Endothelial cell (in vitro differentiated cells): ENCODE measurements at regions not wholly inside any gene's neighbourhood (a gene's known extent, or its start where the extent isn't known, plus 50 kb on each side); places are given as distances from the start of the nearest gene placed in this dataset.

Experiments used
- DNase-seq: peaks from one replicate; pipeline ENCODE4 v3.0.0; 2021; ENCODE audit warnings: low spot score
- H3K27ac Mint-ChIP-seq: one replicate; pipeline ENCODE4 v1.8.0; 2021; ENCODE audit warnings: mixed read lengths, inconsistent platforms; ENCODE audit not compliant: unreplicated experiment
- H3K27me3 Mint-ChIP-seq: one replicate; pipeline ENCODE4 v1.8.0; 2021; ENCODE audit warnings: mild to moderate bottlenecking, moderate library complexity, mixed read lengths, inconsistent platforms; ENCODE audit not compliant: unreplicated experiment
- H3K36me3 Mint-ChIP-seq: one replicate; pipeline ENCODE4 v1.8.0; 2021; ENCODE audit warnings: mild to moderate bottlenecking, low read depth, mixed read lengths, inconsistent platforms; ENCODE audit not compliant: unreplicated experiment
- H3K4me1 Mint-ChIP-seq: one replicate; pipeline ENCODE4 v1.8.0; 2021; ENCODE audit warnings: mild to moderate bottlenecking, mixed read lengths, inconsistent platforms; ENCODE audit not compliant: unreplicated experiment
- H3K4me3 Mint-ChIP-seq: one replicate; pipeline ENCODE4 v1.8.0; 2021; ENCODE audit warnings: mild to moderate bottlenecking, mixed read lengths, inconsistent platforms; ENCODE audit not compliant: unreplicated experiment
- H3K9me3 Mint-ChIP-seq: one replicate; pipeline ENCODE4 v1.8.0; 2021; ENCODE audit warnings: mixed read lengths, inconsistent platforms; ENCODE audit not compliant: unreplicated experiment
- CTCF ChIP-seq: fragments of 200-600 bp; sonication (generic); IDR thresholded peaks from one replicate; pipeline ENCODE4 v1.5.0; 2021; ENCODE audit warnings: antibody characterized with exemption; ENCODE audit not compliant: unreplicated experiment

DNA sequence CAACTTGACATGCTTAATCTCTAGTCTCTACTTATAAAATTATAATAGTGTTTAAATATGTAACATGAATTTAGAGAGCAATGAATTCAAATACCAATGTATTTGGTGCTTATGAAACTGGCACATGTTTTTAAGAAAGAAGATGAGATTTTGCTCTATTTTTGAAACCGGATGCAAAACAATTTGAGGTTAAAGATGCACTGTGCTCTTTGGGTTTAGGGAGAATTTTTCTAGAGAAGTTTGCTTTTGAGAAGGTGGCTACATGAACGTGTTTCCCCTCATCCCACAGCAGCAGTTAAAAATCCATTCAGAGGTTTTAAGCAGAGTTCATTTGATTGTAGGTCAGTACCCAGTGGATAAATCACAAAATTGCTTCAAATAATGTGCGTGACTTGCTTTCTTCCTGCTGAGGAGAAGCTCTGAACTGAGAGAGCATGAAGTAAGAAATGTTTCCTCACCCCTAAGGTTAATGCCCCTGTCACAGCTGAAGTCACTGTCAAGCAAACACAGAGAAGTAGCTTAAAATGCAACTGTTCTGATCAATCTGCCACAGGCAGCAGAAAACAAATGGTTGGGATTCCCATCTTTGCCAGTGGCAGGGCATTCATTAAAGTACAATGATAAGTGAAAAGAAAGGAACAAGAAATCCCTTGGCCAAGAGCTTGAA, 241.9 kb upstream of the SYT1 start:
- Mint-ChIP-seq H3K36me3 (no peaks in the 10 kb centered on the region), H3K9me3 (no peaks in the 10 kb centered on the region), H3K27me3 (no peaks in the 10 kb centered on the region), H3K27ac (no peak overlapping the region), H3K4me3 (no peak overlapping the region), H3K4me1 (no peaks in the 10 kb centered on the region)
- no peak for DNase-seq
- no peak for TF ChIP-seq CTCF

DNA sequence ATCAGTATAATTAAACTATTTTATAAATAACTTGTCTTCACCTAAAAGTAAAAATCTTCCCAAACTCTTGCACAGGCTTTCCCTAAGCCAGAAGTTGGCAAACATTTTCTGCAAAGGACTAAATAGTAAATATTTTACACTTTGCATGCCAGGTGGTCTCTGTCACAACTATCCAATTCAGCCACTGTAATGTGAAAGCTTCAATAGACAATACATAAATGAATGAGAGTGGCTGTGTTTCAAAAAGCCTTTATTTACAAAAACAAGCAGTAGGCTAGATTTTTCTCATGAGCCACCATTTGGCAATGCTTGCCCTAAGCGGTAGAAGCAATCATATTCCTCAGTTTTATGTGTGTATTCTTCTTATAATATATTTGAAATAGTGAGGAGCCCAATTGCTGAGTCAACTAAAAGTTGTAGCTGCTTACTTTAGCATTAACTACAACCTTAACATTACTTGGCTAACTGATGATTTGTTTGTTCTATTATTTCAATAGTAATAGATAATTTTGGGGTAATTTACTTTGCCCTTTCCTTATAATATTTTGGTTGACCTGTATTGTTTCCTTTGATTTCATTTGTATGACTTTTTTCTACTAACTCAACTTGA, 236.0 kb upstream of the SYT1 start:
- DNase-seq, result no peak
- no peaks in the 10 kb centered on the region for H3K4me1 Mint-ChIP-seq
- H3K27ac Mint-ChIP-seq, result no peak overlapping the region
- no peaks in the 10 kb centered on the region for H3K27me3 Mint-ChIP-seq
- no peak overlapping the region for H3K4me3 Mint-ChIP-seq
- TF ChIP-seq CTCF, result no peak
- H3K36me3 Mint-ChIP-seq, result no peaks in the 10 kb centered on the region
- H3K9me3 Mint-ChIP-seq, result no peaks in the 10 kb centered on the region

DNA sequence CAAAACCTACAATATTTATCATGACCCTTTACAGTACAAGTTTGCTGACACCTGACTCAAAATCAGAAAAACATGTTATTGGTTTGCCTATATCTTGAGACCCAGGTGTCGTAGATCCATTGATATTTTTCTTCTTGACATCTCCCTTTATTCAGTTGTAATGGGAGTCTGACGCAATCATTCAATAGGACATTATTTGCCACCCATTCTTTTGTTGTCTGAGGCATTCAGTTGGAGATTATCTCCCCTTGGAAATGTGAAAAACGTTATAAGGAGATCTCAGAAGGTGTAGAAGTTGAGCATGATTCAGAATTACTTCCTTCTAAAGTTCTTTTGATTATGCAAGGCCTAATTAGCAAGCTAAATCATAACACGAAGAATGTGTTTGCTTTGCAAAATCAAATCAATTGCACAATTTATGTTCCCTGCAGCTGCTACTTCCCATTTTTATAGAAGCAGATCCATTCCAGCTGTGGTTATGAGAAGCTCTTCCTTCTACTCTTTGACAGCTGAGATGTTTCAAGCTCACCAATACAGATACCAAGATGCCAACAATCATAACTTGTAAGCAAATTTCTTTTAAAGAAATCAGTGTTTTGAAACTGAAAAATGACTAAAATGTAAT, 228.2 kb upstream of the SYT1 start:
- no peaks in the 10 kb centered on the region for H3K4me1 Mint-ChIP-seq
- TF ChIP-seq CTCF, result no peak
- no peak overlapping the region for H3K4me3 Mint-ChIP-seq
- H3K36me3 Mint-ChIP-seq, result no peaks in the 10 kb centered on the region
- H3K27ac Mint-ChIP-seq, result no peak overlapping the region
- no peaks in the 10 kb centered on the region for H3K9me3 Mint-ChIP-seq
- DNase-seq, result no peak
- no peaks in the 10 kb centered on the region for H3K27me3 Mint-ChIP-seq

DNA sequence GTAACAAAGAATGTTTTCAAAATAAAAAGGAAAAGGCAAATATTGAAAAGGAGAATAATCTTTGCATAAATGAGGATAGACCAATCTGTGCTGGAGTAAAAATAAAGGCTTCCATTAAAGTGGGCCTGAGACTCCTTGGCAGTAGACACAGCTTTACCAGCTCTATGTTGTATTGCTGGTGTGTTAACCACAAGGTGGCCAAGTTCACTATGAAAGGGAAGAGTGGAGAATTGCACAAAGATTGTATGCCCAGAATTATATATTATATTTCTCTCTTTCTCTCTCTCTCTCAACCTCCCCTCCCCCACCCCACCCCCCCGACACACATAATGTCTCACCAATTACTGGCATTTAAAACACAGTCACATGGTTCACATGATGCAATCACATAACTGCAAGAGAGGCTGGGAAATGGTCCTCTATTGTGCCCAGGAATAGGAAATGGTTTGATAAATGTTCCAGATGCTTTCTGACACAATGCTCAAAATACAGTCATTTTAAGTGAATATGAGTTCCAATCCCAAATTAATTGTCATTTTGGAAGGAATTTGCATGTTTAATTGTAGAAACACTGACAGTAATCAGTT, 222.6 kb upstream of the SYT1 start:
- TF ChIP-seq CTCF, result no peak
- Mint-ChIP-seq H3K9me3 (no peaks in the 10 kb centered on the region), H3K4me3 (no peak overlapping the region), H3K4me1 (no peaks in the 10 kb centered on the region), H3K27ac (no peak overlapping the region), H3K36me3 (no peaks in the 10 kb centered on the region), H3K27me3 (no peaks in the 10 kb centered on the region)
- DNase-seq, result no peak

DNA sequence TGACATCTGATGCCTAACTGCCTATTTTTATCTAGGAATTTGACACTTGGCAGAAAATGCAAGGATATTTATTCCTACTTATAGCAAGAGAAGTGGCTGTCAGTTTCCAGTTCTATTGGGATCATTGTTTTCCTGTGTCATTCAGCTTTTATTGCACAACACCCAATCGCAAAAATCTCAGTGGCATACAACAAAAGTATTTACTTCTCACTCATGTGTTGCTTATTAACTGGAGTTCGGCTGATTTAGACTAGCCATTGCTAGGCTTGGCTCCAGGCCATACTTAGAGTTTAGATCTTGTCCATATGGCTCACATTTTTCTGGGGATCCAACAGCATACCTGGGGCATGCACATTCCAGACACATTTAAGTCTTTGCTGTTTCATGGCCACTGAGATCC, 218.6 kb upstream of the SYT1 start:
- no peak overlapping the region for H3K4me3 Mint-ChIP-seq
- peaks cover 5% of the 10 kb centered on the region for H3K27me3 Mint-ChIP-seq
- no peaks in the 10 kb centered on the region for H3K36me3 Mint-ChIP-seq
- H3K27ac Mint-ChIP-seq, result no peak overlapping the region
- TF ChIP-seq CTCF, result no peak
- no peak for DNase-seq
- H3K4me1 Mint-ChIP-seq, result no peaks in the 10 kb centered on the region
- H3K9me3 Mint-ChIP-seq, result no peaks in the 10 kb centered on the region
